GM21723 (cell line): ENCODE measurements at regions not wholly inside any gene's neighbourhood (a gene's known extent, or its start where the extent isn't known, plus 50 kb on each side); places are given as distances from the start of the nearest gene placed in this dataset.
"Not testable (repeated sequence)": the region's sequence is repeated elsewhere in the genome, so short reads cannot be mapped to it uniquely, and the experiment has no call there.

Source experiments
- ATAC-seq: cut with Tn5 transposase; IDR thresholded peaks from one replicate; pipeline ENCODE4 v1.9.1; 2021; ENCODE audit warnings: mild to moderate bottlenecking, moderate library complexity; ENCODE audit not compliant: unreplicated experiment

GRCh38 chr3:67979342-67979741 is 324.9 kb upstream of the SUCLG2 start:
- ATAC-seq, result no peak

DNA sequence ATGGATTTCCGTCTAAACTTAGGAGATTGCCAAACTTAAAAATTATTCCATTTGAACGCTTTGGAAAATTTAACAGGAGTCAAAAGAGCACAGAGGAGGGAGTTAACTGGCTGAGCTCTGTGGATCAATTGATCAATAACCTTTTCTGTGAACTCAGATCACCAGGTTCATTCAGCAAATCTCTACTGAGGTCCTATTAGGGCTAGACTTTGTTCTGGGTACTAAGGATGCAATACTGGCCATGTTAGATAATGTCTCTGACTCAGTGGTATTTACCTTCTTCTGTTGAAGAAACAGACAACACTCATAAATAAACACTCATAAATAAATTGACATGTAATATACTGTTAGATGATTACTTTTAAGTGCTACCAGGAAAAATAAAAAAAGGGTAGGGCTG is 323.4 kb upstream of the SUCLG2 start:
- no peak for ATAC-seq

DNA sequence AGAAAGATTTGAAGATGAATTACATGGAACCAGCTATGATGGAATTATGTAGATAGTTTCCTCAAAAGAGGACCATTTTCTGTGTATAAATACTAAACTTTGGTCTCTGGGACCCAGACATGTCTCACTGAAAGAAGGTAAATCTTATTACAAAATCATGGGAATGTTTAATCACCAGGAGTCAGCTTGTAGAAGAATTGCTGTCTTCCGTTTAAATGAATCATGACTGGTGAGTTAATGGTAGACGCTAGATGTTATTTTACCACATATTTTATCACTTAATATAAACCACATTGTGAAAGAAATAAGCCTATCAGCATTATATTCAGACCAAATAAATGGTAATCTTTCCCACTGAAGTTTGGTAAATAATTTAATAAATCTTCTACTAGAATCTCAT is 322.3 kb upstream of the SUCLG2 start:
- ATAC-seq, result no peak

DNA sequence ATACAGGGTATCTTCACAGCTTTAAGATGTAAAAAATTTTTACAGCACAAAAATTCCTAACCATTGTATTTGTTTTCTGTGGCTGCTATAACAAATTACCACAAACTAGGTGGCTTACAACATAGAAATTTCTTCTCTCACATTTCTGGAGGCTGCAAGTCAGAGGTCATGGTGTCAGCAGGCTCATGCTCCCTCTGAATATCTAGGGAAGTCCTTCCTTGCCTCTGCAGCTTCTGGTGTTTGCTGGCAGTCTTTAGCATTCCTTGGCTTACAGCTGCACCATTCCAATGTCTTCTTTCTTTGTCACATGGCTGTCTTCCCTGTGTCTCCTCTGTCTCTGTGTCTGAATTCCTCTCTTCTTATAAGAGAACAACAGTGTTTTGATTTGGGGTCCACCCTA is 310.2 kb upstream of the SUCLG2 start:
- ATAC-seq, result no peak

GRCh38 chr3:67957268-67957667 is 302.9 kb upstream of the SUCLG2 start:
- ATAC-seq, result no peak

DNA sequence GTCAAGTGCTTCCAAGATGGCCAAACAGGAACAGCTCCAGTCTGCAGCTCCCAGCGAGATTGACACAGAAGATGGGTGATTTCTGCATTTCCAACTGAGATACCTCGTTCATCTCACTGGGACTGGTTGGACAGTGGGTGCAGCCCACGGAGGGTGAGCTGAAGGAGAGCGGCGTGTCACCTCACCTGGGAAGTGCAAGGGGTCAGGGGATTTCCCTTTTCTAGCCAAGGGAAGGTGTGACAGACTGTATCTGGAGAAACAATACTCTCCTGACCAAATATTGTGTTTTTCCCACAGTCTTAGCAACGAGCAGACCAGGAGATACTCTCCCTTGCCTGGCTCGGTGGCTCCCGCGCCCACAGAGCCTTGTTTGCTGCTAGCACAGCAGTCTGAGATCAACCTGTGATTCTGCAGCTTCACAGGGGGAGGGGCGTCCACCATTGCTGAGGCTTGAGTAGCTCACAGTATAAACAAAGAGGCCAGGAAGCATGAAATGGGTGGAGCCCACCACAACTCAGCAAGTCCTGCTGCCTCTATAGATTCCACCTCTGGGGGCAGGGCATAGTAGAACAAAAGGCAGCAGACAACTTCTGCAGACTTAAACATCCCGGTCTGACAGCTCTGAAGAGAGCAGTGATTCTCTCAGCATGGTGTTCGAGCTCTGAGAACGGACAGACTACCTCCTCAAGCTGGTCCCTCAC is 293.5 kb upstream of the SUCLG2 start:
- ATAC-seq, result no peak

DNA sequence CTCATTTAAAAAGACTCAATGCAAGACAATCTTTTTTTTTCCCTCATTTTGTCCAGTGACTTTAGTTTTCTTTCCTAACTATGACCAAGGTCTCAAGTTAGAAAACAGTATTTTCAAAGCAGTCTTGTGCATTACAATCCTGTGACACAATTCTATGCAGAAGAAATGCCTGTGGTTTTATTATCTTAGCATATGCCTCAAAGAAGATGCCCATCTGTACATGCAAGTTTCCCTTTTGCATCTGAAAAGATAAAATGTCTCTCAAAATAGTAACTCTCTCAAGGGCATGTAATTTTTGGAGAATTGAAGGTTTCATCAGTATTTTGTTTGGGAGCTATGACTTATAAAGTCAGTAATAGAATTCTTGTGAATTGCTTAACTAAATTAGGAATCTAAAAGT is 292.0 kb upstream of the SUCLG2 start:
- no peak for ATAC-seq

GRCh38 chr3:67943546-67943945 is 289.1 kb upstream of the SUCLG2 start:
- no peak for ATAC-seq

GRCh38 chr3:67941433-67942030 is 287.1 kb upstream of the SUCLG2 start:
- no peak for ATAC-seq

DNA sequence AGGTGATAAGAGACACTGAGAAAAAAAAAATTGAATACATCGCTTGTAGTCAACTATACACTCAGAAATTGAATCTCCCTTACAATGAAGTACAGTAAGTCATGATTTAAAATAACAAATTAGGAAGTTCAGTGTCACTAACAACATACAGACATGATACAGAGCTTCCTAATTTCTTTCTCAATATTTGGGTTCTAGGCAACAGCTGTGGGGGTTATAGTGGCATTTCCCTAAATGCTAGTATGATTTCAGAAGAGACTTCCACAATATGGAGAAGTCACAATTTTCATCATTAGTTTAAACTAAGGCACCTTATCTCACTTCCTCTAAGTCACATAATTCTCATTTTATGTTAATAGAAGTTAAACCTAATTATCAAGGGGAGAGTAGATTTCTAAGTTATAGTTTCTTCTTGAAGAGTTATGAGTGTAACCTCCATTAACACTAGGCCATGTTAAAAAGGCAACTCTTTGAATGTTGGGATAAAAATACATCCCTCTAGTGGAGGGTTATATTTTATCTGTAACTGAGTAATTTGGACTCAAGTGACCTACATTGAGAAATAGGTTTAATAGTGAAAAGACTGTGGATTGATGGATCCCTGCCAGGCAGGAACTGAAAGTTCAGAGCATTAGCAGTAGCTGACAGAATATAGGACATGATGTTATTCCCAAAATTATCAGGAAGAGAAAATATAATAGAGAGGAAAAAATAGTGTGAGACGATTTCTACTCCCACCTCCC is 286.0 kb upstream of the SUCLG2 start:
- ATAC-seq, result no peak

DNA sequence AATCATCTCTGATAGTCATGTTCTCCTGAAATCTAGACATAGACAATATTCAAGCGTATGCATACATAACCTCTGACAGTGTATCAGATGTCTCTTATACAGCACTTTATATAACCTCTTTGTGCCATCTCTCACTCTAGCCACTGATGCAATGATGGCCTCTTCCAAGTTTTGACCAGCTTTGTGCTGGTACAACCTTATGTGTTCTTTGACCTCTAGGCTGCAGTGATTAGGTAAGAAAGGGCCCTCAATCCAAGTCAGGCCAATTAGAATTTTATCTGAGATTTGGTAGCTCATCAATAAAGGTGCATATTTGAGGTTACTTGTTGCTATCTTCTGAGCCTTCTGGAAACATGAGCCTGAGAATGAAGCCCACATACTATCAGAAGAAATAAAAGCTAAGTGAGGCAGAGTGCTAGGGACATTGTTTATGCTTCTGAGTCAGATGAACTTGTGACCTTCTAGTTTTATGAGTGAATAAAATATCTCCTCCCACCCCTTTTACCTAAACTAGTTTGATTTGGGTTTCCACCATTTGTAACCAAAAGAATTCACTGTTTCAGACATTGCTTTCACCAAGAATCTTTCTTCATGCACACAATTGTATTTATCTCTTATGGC is 283.2 kb upstream of the SUCLG2 start:
- ATAC-seq, result no peak

- ATAC-seq, result not testable (repeated sequence)
These were observed 276.0 kb upstream of the SUCLG2 start for GRCh38 chr3:67930394-67930793.

DNA sequence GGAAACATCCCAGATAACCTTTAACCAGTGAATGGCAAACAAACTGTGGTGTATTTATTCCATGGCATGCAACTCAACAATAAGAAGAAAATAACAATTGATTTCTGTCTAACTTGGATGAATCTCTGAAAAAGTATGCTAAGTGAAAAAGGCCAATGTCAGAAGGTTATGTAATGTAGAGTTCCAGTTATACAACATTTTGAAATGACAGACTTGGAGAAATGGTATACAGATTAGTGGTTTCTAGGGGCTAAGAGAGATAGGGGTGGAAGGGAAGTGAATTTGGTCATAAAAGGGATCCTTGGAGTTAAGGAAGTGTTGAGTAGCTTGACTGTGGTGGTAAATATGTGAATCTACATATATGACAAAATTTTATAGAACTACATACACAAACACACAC is 269.4 kb upstream of the SUCLG2 start:
- ATAC-seq, result no peak

DNA sequence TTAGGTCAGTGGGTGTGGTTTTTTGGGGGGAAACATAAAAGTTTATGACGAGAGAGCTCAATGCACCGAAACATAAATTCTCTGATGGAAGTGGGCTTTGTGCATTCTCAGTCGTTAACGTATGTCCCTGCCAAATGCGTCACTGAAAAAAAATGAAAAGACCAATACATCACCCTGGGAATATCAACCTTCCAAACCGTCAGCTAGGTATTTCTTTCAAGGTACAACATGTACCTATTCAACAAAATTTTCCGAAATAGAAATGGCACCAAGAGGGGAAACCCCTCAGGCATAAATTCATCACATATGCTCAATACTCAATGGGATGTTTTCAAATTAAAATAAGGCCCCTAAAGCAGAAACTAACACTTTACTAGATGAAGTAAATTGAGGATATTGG is 266.6 kb upstream of the SUCLG2 start:
- ATAC-seq, result no peak

GRCh38 chr3:67920311-67920710 is 265.9 kb upstream of the SUCLG2 start:
- ATAC-seq, result no peak

DNA sequence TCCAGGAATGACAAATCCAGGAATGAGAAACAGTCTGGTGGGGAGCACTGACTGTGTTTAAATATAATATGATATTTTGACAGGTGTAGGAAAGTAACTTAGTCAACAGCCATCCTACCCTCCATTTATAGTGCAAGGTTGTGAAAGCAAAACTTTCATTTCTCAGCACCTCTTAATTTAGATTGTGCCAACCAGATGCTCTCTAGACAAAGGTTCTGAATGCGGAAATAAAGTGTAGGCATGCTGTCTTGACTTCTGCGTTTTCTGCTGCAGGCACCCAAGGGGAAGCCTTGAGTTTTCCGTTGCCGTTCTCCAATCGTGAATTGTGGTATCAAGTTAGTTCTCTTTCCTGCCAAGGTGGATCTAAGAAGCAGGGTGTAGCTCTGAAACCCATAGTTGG is 261.9 kb upstream of the SUCLG2 start:
- no peak for ATAC-seq

- no peak for ATAC-seq
These were observed 253.3 kb upstream of the SUCLG2 start for GRCh38 chr3:67907735-67908134.

DNA sequence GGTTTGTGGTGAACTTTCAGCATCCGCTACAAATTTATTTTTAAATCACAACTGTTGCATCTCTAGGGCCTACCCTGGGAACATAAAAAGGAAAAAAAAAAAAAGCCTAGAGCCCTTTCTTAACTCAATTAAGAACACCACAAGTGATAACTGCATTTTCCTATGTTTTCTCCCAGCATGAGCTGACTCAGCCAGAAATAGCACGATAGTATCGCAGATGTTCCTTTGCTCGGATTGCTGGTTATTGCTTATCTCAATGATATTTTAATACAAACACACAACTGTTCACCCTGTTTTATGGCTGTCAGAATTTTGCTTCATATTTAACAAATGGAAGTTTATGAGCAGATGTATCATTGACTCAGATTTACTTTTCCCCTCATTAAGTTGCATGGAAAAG is 251.8 kb upstream of the SUCLG2 start:
- no peak for ATAC-seq

DNA sequence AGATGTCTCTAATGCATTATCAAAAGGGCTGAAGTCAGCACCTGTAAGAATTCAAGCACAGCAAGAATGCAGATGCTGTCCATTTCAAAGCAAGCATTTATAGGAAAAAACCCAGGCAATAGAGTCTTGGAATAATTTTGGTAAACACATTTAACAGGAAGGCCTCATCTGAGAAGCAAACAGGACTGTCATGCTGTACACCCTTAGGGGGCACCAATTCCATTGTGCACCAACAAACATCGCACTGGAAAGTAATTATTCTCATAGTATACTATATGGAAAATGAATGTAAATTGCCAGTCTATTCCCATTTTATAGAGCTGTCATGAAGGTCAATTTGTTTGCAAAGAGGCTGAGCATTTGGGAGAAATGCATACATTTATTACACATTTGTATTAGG is 247.3 kb upstream of the SUCLG2 start:
- ATAC-seq, result no peak

GRCh38 chr3:67898916-67899315 is 244.5 kb upstream of the SUCLG2 start:
- no peak for ATAC-seq

DNA sequence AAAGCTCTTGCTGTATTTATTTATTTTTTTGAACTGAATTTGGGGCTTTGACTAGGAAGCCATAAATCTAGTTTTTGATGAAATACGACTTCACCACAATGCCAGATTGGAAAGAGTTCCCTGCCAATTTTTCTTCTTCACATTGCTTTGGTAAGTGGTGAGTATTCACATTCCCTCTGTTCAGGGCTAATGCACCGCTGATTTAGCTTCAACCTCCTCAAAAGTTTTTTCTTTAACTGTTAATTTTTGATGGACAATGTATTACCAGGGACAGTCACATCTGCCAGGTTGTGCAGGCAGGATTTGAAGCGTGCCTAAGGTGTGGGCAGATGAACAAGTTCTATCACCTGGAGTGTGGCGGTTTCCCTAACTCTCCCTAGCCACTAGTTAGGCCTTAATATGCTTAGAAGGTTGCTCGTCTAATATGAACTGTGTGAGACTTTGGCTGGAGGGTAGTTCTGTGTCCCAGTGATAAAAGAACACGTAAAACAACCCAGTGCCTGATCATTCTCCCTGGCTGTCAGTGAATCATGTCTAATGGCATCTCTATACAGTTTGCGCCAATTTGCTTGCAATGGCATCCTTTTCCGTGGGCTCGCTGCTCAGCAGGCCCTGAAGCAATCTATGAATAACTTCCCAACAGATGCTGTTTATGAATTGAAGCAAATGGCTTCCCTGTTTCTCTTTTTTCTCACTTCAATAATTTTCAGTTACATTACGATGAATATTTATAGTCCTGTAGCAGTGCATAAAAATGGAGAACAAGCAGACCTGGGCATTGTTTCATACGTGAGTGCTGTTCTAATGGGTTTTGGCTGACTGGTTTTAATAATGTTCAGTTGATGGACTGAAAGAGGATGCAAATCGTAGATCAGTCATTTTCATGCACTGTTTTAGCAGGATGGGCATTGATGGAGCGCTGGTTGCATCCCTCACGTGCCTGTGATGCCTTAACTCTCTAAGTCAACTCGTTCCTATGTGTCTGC is 243.2 kb upstream of the SUCLG2 start:
- no peak for ATAC-seq
